Left ventricle myocardium inferior (tissue), 1 donor: ENCODE measurements at regions not wholly inside any gene's neighbourhood (a gene's known extent, or its start where the extent isn't known, plus 50 kb on each side); places are given as distances from the start of the nearest gene placed in this dataset.
"Not testable (repeated sequence)": the region's sequence is repeated elsewhere in the genome, so short reads cannot be mapped to it uniquely, and the experiment has no call there.

Experiments used
- DNase-seq: peaks from one replicate; pipeline ENCODE4 v3.0.0-alpha.2; 2020
- H3K27ac ChIP-seq: fragments of 200-600 bp; replicated peaks from 2 replicates; pipeline ENCODE4 v1.8.0; 2021
- H3K27me3 ChIP-seq: fragments of 200-600 bp; 2 replicates; pipeline ENCODE4 v1.8.0; 2021; ENCODE audit warnings: low read depth
- H3K36me3 ChIP-seq: fragments of 200-600 bp; 2 replicates; pipeline ENCODE4 v1.8.0; 2021
- H3K4me1 ChIP-seq: fragments of 200-600 bp; 2 replicates; pipeline ENCODE4 v1.8.0; 2021
- H3K4me3 ChIP-seq: fragments of 200-600 bp; 2 replicates; pipeline ENCODE4 v1.8.0; 2021; ENCODE audit warnings: mild to moderate bottlenecking, moderate library complexity
- H3K9me3 ChIP-seq: fragments of 200-600 bp; replicated peaks from 2 replicates; pipeline ENCODE4 v1.8.0; 2021
- intact Hi-C: fragments of 100-400 bp; cut with micrococcal nuclease; formaldehyde crosslinking; loops from one replicate; pipeline ENCODE4 v1.11.0; 2022
- TF ChIP-seq, protein P1 (sequence below): fragments of 200-600 bp; IDR thresholded peaks from 2 replicates; pipeline ENCODE4 v1.8.0; 2021; ENCODE audit warnings: antibody characterized with exemption, mild to moderate bottlenecking, borderline replicate concordance
- donor health status: DM: no; HTN: yes; CAD: no; lungs with severe emphysema.

- H3K9me3 ChIP-seq = no peaks in the 10 kb centered on the region
- no peak overlapping the region for H3K4me3 ChIP-seq
- DNase-seq = no peak
- no peaks in the 10 kb centered on the region for H3K27me3 ChIP-seq
- no peak overlapping the region for H3K27ac ChIP-seq
- TF ChIP-seq, protein P1, sequence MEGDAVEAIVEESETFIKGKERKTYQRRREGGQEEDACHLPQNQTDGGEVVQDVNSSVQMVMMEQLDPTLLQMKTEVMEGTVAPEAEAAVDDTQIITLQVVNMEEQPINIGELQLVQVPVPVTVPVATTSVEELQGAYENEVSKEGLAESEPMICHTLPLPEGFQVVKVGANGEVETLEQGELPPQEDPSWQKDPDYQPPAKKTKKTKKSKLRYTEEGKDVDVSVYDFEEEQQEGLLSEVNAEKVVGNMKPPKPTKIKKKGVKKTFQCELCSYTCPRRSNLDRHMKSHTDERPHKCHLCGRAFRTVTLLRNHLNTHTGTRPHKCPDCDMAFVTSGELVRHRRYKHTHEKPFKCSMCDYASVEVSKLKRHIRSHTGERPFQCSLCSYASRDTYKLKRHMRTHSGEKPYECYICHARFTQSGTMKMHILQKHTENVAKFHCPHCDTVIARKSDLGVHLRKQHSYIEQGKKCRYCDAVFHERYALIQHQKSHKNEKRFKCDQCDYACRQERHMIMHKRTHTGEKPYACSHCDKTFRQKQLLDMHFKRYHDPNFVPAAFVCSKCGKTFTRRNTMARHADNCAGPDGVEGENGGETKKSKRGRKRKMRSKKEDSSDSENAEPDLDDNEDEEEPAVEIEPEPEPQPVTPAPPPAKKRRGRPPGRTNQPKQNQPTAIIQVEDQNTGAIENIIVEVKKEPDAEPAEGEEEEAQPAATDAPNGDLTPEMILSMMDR = no peak
- intact Hi-C loops = no loop called here
- H3K4me1 ChIP-seq = no peaks in the 10 kb centered on the region
- H3K36me3 ChIP-seq = no peaks in the 10 kb centered on the region
Observed at GRCh38 chr16:64278196-64278595, 843.7 kb downstream of the CDH11 start.

- Histone ChIP-seq H3K27me3 (no peaks in the 10 kb centered on the region), H3K4me3 (no peak overlapping the region), H3K4me1 (no peaks in the 10 kb centered on the region), H3K9me3 (no peaks in the 10 kb centered on the region), H3K27ac (no peak overlapping the region), H3K36me3 (no peaks in the 10 kb centered on the region)
- intact Hi-C loops = no loop called here
- TF ChIP-seq, protein P1 = no peak
- no peak for DNase-seq
Observed at GRCh38 chr16:64276646-64277045, 845.2 kb downstream of the CDH11 start.

DNA sequence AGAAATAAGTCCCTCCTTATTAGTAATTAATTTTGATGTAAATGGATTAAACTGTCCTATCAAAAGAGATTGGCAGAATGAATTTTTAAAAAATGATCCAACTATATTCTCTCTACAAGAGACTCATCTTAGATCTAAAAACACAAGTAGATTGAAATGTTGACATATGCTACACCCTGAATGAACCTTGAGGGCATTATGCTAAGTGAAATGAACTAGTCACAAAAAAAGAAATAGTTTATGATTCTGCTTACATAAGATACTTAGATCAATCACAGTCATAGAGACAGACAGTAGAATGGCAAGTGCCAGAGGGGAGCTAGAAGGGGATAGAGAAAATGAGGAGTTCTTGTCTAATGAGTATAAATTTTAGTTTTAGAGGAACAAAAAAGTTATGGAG lies 849.8 kb downstream of the CDH11 start:
- no peak for DNase-seq
- intact Hi-C loops = no loop called here
- H3K27ac ChIP-seq = no peak overlapping the region
- no peaks in the 10 kb centered on the region for H3K27me3 ChIP-seq
- no peaks in the 10 kb centered on the region for H3K4me1 ChIP-seq
- TF ChIP-seq, protein P1 = no peak
- peaks cover 15% of the 10 kb centered on the region for H3K9me3 ChIP-seq
- no peak overlapping the region for H3K4me3 ChIP-seq
- H3K36me3 ChIP-seq = no peaks in the 10 kb centered on the region

DNA sequence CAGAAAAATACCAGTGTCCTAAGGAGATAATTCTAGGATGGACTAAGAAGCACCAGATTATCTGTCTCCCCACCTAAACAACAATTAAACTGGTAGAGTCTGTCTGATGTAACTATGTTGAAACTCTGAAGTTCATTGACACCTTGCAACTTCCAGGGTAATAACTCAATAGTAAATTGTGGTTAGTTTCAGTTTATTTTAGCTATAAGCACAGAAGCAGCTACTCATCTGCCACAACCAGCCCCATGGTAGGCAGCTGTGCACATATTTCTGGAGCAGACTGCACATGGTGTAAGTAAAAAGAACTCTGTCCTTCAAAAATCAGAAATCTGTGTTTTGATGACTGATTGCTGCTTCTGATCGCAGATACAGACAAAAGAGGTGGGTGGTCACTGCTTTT lies 852.1 kb downstream of the CDH11 start:
- no peaks in the 10 kb centered on the region for H3K27me3 ChIP-seq
- H3K27ac ChIP-seq = no peak overlapping the region
- H3K4me1 ChIP-seq = no peaks in the 10 kb centered on the region
- TF ChIP-seq, protein P1 = no peak
- no peak for DNase-seq
- H3K4me3 ChIP-seq = no peak overlapping the region
- H3K36me3 ChIP-seq = no peaks in the 10 kb centered on the region
- H3K9me3 ChIP-seq = peaks cover 15% of the 10 kb centered on the region
- intact Hi-C loops = no loop called here

DNA sequence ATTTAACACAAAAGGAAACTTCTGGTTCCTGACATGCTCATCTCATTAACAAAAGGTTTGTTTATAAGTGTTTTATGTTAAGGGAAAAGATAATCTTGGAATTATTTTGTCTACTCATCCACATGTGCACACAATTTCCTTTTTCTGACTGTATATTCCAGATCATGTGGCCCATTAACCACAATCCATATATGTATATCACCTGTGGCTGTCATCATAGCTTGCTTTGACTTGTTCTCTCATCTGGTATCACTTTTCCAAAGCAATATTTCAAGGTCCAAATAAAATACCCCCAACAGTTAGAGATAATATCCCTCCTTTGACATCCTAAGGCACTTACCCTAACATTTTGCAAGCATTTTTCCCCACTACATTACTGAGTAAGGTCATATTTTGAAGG lies 856.1 kb downstream of the CDH11 start:
- no peak for DNase-seq
- Histone ChIP-seq H3K27me3 (no peaks in the 10 kb centered on the region), H3K9me3 (peaks cover 8% of the 10 kb centered on the region), H3K4me1 (no peaks in the 10 kb centered on the region), H3K27ac (no peak overlapping the region), H3K36me3 (no peaks in the 10 kb centered on the region), H3K4me3 (no peak overlapping the region)
- intact Hi-C loops = no loop called here
- TF ChIP-seq, protein P1 = no peak

- H3K4me3 ChIP-seq, H3K36me3 ChIP-seq, DNase-seq, H3K9me3 ChIP-seq, H3K27me3 ChIP-seq, intact Hi-C loops, H3K27ac ChIP-seq, H3K4me1 ChIP-seq: not testable (repeated sequence)
Observed at GRCh38 chr16:64260631-64261401, 861.0 kb downstream of the CDH11 start.
